Ishikawa (cell line): ENCODE measurements at regions not wholly inside any gene's neighbourhood (a gene's known extent, or its start where the extent isn't known, plus 50 kb on each side); places are given as distances from the start of the nearest gene placed in this dataset.

Experiments used
- CEBPB ChIP-seq: IDR thresholded peaks from 2 replicates; pipeline ENCODE4 v1.6.1; 2012
- CREB1 ChIP-seq: IDR thresholded peaks from 2 replicates; pipeline ENCODE4 v1.6.1; 2012; ENCODE audit warnings: low read depth
- EGR1 ChIP-seq: IDR thresholded peaks from 2 replicates; pipeline ENCODE4 v1.6.1; 2012
- EP300 ChIP-seq: IDR thresholded peaks from 2 replicates; pipeline ENCODE4 v1.6.1; 2012; ENCODE audit warnings: borderline replicate concordance
- FOXM1 ChIP-seq: IDR thresholded peaks from 2 replicates; pipeline ENCODE4 v1.6.1; 2012; ENCODE audit warnings: low read depth, borderline replicate concordance
- MAX ChIP-seq: IDR thresholded peaks from 2 replicates; pipeline ENCODE4 v1.6.1; 2012
- NFIC ChIP-seq: IDR thresholded peaks from 2 replicates; pipeline ENCODE4 v1.6.1; 2012
- RAD21 ChIP-seq: IDR thresholded peaks from 2 replicates; pipeline ENCODE4 v1.6.1; 2012; ENCODE audit warnings: low read depth
- REST ChIP-seq: IDR thresholded peaks from 2 replicates; pipeline ENCODE4 v1.6.1; 2012; ENCODE audit warnings: low read depth, mild to moderate bottlenecking
- TAF1 ChIP-seq: IDR thresholded peaks from 2 replicates; pipeline ENCODE4 v1.6.1; 2012; ENCODE audit warnings: low read depth, mild to moderate bottlenecking
- TCF12 ChIP-seq: IDR thresholded peaks from 2 replicates; pipeline ENCODE4 v1.6.1; 2012; ENCODE audit warnings: low read depth
- TEAD4 ChIP-seq: IDR thresholded peaks from 2 replicates; pipeline ENCODE4 v1.6.1; 2012
- USF1 ChIP-seq: IDR thresholded peaks from 2 replicates; pipeline ENCODE4 v1.6.1; 2012
- YY1 ChIP-seq: IDR thresholded peaks from 2 replicates; pipeline ENCODE4 v1.6.1; 2012; ENCODE audit warnings: low read depth
- ZBTB7A ChIP-seq: IDR thresholded peaks from 2 replicates; pipeline ENCODE4 v1.6.1; 2012; ENCODE audit warnings: low read depth

DNA sequence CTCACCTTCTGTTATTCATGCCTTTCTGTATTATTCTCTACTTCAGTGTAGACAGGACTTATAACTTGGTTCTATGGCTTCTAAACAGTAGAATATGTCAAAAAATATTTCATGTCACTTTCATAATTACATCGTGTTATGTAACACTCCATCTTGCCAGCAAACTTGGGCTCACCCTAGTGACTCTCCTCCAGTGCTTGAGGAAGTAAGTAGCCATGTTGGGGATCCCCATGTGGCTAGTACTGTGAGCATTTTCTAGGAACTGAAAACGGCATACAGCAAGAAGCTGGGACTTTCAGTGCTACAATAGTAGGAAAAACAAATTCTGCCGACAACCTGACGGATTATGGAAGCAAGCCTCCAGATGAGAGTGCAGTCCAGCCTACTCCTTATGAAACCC, 495.6 kb downstream of the SLITRK6 start:
- TF ChIP-seq CREB1 (no peak), MAX (no peak), USF1 (no peak), TCF12 (no peak), YY1 (no peak), FOXM1 (no peak), REST (no peak), TEAD4 (no peak), NFIC (no peak), EP300 (no peak), CEBPB (no peak)

DNA sequence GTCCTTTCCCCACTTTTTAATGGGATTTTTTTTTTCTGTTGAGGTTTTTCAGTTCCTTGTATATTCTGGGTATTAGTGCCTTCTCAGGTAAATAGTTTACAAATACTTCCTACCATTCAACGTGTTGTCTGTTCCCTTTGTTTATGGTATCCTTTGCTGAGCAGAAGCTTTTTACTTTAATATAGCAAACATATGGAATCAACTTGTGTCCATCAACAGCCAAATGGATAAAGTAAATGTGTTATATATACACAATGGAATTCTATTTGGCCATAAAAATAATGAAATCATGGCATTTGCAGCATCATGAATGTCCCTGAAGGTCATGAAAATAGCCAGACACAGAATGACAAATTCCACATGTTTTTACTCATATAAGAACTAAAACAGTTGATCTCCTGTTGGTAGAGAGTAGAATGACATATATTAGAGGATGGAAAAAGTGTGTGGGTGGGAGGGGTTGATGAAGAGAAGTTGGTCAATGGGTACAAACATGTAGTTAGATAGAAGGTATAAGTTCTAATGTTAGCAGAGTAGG, 500.8 kb downstream of the SLITRK6 start:
- TF ChIP-seq ZBTB7A, result no peak
- no peak for TF ChIP-seq TEAD4
- TF ChIP-seq YY1, result no peak
- TF ChIP-seq RAD21, result no peak
- no peak for TF ChIP-seq CEBPB
- TF ChIP-seq REST, result no peak
- no peak for TF ChIP-seq USF1
- TF ChIP-seq TCF12, result no peak
- TF ChIP-seq EP300, result no peak
- no peak for TF ChIP-seq MAX
- no peak for TF ChIP-seq FOXM1
- TF ChIP-seq TAF1, result no peak
- TF ChIP-seq NFIC, result no peak

DNA sequence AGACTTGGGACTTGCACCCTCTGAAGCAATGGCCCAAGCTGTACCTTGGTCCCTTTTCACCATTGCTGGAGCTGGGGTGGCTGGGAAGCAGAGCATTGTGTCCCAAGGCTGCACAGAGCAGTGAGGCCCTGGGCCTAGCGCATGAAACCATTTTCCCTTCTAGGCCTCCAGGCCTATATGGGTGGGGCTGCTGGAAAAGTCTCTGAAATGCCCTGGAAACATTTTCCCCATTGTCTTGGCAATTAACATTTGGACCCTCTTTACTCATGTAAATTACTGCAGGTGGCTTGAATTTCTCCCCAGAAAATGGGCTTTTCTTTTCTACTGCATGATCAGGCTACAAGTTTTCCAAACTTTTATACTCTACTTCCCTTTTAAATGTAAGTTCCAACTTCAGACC, 510.5 kb downstream of the SLITRK6 start:
- TF ChIP-seq USF1, result no peak
- no peak for TF ChIP-seq TCF12
- TF ChIP-seq TEAD4, result no peak
- TF ChIP-seq ZBTB7A, result no peak
- no peak for TF ChIP-seq EP300
- no peak for TF ChIP-seq YY1
- no peak for TF ChIP-seq MAX
- TF ChIP-seq TAF1, result no peak
- TF ChIP-seq REST, result no peak
- TF ChIP-seq NFIC, result no peak
- no peak for TF ChIP-seq FOXM1
- no peak for TF ChIP-seq CREB1
- TF ChIP-seq RAD21, result no peak
- TF ChIP-seq CEBPB, result no peak
- TF ChIP-seq EGR1, result no peak

DNA sequence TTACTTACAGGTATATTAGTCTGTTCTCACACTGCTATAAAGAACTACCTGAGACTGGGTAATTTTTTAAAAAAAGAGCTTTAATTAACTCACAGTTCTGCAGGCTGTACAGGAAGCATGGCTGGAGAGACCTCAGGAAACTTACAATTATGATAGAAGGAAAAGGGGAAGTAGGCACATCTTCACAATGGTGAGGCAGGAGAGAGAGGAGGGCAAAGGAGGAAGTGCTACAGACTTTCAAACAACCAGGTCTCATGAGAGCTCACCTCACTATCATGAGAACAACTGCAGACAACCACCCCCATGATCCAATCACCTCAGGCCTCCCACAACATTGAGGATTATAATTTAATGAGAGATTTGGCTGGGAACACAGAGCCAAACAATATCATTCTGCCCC, 511.7 kb downstream of the SLITRK6 start:
- TF ChIP-seq TEAD4 (no peak), TAF1 (no peak), EP300 (no peak), REST (no peak), YY1 (no peak), USF1 (no peak), RAD21 (no peak), CREB1 (no peak), EGR1 (no peak), NFIC (no peak), TCF12 (no peak), ZBTB7A (no peak)
